ENCODE measurements at regions not wholly inside any gene's neighbourhood (a gene's known extent, or its start where the extent isn't known, plus 50 kb on each side); places are given as distances from the start of the nearest gene placed in this dataset.

DNA sequence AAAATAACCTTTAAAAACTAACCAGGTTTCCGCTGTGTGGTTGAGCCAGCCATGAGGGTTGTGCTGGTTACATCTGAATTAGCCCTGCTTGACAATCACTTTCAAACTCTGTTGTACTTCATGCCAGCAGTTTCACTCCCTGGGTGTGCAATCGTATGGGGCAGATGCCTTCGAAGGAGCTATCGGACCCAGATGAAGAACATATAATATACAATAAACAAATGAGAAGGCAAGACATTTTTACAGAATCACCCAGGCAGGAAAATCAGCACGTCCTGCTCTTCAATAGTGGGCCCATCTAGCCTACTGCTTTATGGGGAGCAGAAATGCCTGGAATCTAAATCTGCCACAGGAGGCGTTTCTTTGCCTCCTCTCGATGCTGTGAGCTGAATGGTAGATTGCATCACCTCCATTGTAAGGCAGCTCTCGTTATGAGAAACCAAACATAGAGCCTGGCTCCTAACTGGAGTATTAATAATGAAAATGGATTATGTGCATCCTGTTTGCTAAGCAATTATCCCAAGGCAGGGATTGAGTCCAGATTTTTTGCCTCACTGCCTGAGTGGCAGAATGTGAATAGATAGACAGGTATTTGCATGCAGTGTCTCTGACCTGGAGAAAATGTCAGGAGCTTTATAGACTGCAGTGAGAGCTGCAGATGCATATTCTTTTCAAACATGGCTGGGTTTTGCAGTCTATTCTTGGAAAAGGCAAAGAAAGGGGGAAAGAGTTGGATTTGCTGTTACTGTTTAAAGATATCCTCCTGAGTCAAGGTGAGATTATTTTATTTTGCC, 143.3 kb upstream of the SMARCA2 start:
- DNase-seq (ENCODE audit: low read depth, low spot score) = no peak
- POLR2A ChIA-PET = no interaction called here
- H3K4me3 ChIP-seq (ENCODE audit: low read depth, low read length) = no peak overlapping the region
- CTCF ChIA-PET = interaction anchor here (1.0 kb wide), 1 partner anchor 915 kb away, joined by 3 read pairs; no protein-coding TSS in a partner anchor
- TF ChIP-seq, protein P1, sequence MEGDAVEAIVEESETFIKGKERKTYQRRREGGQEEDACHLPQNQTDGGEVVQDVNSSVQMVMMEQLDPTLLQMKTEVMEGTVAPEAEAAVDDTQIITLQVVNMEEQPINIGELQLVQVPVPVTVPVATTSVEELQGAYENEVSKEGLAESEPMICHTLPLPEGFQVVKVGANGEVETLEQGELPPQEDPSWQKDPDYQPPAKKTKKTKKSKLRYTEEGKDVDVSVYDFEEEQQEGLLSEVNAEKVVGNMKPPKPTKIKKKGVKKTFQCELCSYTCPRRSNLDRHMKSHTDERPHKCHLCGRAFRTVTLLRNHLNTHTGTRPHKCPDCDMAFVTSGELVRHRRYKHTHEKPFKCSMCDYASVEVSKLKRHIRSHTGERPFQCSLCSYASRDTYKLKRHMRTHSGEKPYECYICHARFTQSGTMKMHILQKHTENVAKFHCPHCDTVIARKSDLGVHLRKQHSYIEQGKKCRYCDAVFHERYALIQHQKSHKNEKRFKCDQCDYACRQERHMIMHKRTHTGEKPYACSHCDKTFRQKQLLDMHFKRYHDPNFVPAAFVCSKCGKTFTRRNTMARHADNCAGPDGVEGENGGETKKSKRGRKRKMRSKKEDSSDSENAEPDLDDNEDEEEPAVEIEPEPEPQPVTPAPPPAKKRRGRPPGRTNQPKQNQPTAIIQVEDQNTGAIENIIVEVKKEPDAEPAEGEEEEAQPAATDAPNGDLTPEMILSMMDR (IDR thresholded peaks at IDR 0.05; ENCODE audit: insufficient read depth, low read length, missing control alignments) = no peak

- ChIA-PET POLR2A (no interaction called here), CTCF (no interaction called here)
- no peak overlapping the region for H3K4me3 ChIP-seq (ENCODE audit: low read depth, low read length)
- DNase-seq (ENCODE audit: low read depth, low spot score) = no peak
- TF ChIP-seq, protein P1 (IDR thresholded peaks at IDR 0.05; ENCODE audit: insufficient read depth, low read length, missing control alignments) = no peak
Observed at GRCh38 chr9:1875251-1875851, 139.8 kb upstream of the SMARCA2 start.

GRCh38 chr9:1875921-1876448, 139.2 kb upstream of the SMARCA2 start:
- ChIA-PET POLR2A (no interaction called here), CTCF (no interaction called here)
- TF ChIP-seq, protein P1 (IDR thresholded peaks at IDR 0.05; ENCODE audit: insufficient read depth, low read length, missing control alignments) = no peak
- H3K4me3 ChIP-seq (ENCODE audit: low read depth, low read length) = no peak overlapping the region
- no peak for DNase-seq (ENCODE audit: low read depth, low spot score)

DNA sequence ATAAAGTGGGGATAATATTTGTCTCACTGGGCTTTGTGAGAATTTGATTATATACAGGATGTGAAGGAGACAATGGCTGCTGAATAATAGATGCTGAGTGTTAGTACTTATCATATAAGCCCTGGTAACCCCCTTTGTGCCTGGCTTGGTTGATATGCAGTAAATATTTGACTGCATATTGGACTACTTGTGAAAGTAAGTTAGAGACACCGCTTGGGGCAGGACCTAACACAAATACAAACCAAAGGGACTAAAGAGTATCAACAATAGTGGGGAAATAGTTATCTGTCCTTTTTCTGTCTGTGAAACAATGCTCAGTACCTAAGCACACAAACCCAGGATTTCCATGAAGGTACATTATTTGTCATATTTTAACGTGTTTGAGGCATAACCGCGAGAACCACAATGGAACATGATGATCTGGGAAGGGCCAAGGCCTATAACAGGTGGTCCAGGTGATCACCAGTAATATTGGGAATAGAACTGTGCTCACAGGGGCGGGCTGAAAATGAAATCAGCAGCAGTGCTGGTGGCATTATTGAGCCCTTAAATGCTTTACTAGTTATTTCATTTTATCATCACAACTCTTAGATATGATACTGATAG, 138.2 kb upstream of the SMARCA2 start:
- H3K4me3 ChIP-seq (ENCODE audit: low read depth, low read length) = no peak overlapping the region
- TF ChIP-seq, protein P1 (IDR thresholded peaks at IDR 0.05; ENCODE audit: insufficient read depth, low read length, missing control alignments) = no peak
- CTCF ChIA-PET = no interaction called here
- POLR2A ChIA-PET = no interaction called here
- no peak for DNase-seq (ENCODE audit: low read depth, low spot score)

GRCh38 chr9:1877951-1878350, 137.2 kb upstream of the SMARCA2 start:
- TF ChIP-seq, protein P1 (IDR thresholded peaks at IDR 0.05; ENCODE audit: insufficient read depth, low read length, missing control alignments) = no peak
- no peak for DNase-seq (ENCODE audit: low read depth, low spot score)
- CTCF ChIA-PET = no interaction called here

GRCh38 chr9:1878811-1879210, 136.3 kb upstream of the SMARCA2 start:
- TF ChIP-seq, protein P1 (IDR thresholded peaks at IDR 0.05; ENCODE audit: insufficient read depth, low read length, missing control alignments) = no peak
- ChIA-PET POLR2A (no interaction called here), CTCF (no interaction called here)
- DNase-seq (ENCODE audit: low read depth, low spot score) = no peak
- H3K4me3 ChIP-seq (ENCODE audit: low read depth, low read length) = no peak overlapping the region

More at GRCh38 chr9:1877951-1878350, 137.2 kb upstream of the SMARCA2 start:
- POLR2A ChIA-PET = no interaction called here
- H3K4me3 ChIP-seq (ENCODE audit: low read depth, low read length) = no peak overlapping the region

All from AG04449 (cell line).